TTC549 (cell line): ENCODE measurements at regions not wholly inside any gene's neighbourhood (a gene's known extent, or its start where the extent isn't known, plus 50 kb on each side); places are given as distances from the start of the nearest gene placed in this dataset.
"Not testable (repeated sequence)": the region's sequence is repeated elsewhere in the genome, so short reads cannot be mapped to it uniquely, and the experiment has no call there.

Experiments used
- FAIRE-seq: peaks from 2 replicates; lab custom pipeline; 2012; peaks lifted over from hg19 to GRCh38; lab: Jason Lieb, UNC

GRCh38 chrX:27136325-27136724, 326.8 kb downstream of the PPP4R3C start:
- FAIRE-seq = no peak

- no peak for FAIRE-seq
These were observed 330.3 kb downstream of the PPP4R3C start for GRCh38 chrX:27132862-27133261.

GRCh38 chrX:27087176-27087575, 376.0 kb downstream of the PPP4R3C start:
- FAIRE-seq = not testable (repeated sequence)

- no peak for FAIRE-seq
These were observed 376.9 kb downstream of the PPP4R3C start for GRCh38 chrX:27086237-27086636.

GRCh38 chrX:27085346-27085745, 377.8 kb downstream of the PPP4R3C start:
- no peak for FAIRE-seq

- FAIRE-seq = no peak
These were observed 384.8 kb downstream of the PPP4R3C start for GRCh38 chrX:27078371-27078770.

GRCh38 chrX:27057883-27058282, 405.3 kb downstream of the PPP4R3C start:
- FAIRE-seq = no peak

- FAIRE-seq = no peak
These were observed 423.8 kb downstream of the PPP4R3C start for GRCh38 chrX:27039332-27039731.

- FAIRE-seq = no peak
These were observed 454.7 kb downstream of the PPP4R3C start for GRCh38 chrX:27008486-27008885.

GRCh38 chrX:26999634-27000033, 463.5 kb downstream of the PPP4R3C start:
- no peak for FAIRE-seq

GRCh38 chrX:26958261-26958660, 504.9 kb downstream of the PPP4R3C start:
- no peak for FAIRE-seq

- FAIRE-seq = no peak
These were observed 509.1 kb downstream of the PPP4R3C start for GRCh38 chrX:26954029-26954428.

GRCh38 chrX:26952213-26952612, 510.9 kb downstream of the PPP4R3C start:
- FAIRE-seq = no peak

GRCh38 chrX:26927419-26927818, 535.7 kb downstream of the PPP4R3C start:
- FAIRE-seq = no peak

- FAIRE-seq = no peak
These were observed 538.1 kb downstream of the PPP4R3C start for GRCh38 chrX:26925088-26925487.

- no peak for FAIRE-seq
These were observed 540.9 kb downstream of the PPP4R3C start for GRCh38 chrX:26922278-26922677.

GRCh38 chrX:26918631-26919030, 544.5 kb downstream of the PPP4R3C start:
- no peak for FAIRE-seq

GRCh38 chrX:26916991-26917390, 546.1 kb downstream of the PPP4R3C start:
- no peak for FAIRE-seq

- FAIRE-seq = no peak
These were observed 548.1 kb downstream of the PPP4R3C start for GRCh38 chrX:26915064-26915463.

- no peak for FAIRE-seq
These were observed 548.9 kb downstream of the PPP4R3C start for GRCh38 chrX:26914232-26914631.

GRCh38 chrX:26911785-26912184, 551.4 kb downstream of the PPP4R3C start:
- FAIRE-seq = not testable (repeated sequence)

- no peak for FAIRE-seq
These were observed 553.4 kb downstream of the PPP4R3C start for GRCh38 chrX:26909728-26910127.

- FAIRE-seq = no peak
These were observed 554.9 kb downstream of the PPP4R3C start for GRCh38 chrX:26908218-26908617.

- no peak for FAIRE-seq
These were observed 573.6 kb downstream of the PPP4R3C start for GRCh38 chrX:26889574-26889973.

- FAIRE-seq = no peak
These were observed 589.4 kb downstream of the PPP4R3C start for GRCh38 chrX:26873736-26874135.
